Astrocyte (in vitro differentiated cells and primary cell): ENCODE measurements at regions not wholly inside any gene's neighbourhood (a gene's known extent, or its start where the extent isn't known, plus 50 kb on each side); places are given as distances from the start of the nearest gene placed in this dataset.

Experiments
- CTCF ChIP-seq: IDR thresholded peaks from 2 replicates; pipeline ENCODE4 v1.5.1; 2011; ENCODE audit warnings: low read depth, mild to moderate bottlenecking, inconsistent platforms, low read length, moderate library complexity; ENCODE audit not compliant: insufficient read depth
- EZH2 ChIP-seq: IDR thresholded peaks from 2 replicates; pipeline ENCODE4 v1.6.1; 2012; ENCODE audit warnings: mild to moderate bottlenecking, low read length, inconsistent platforms; ENCODE audit not compliant: insufficient read depth

DNA sequence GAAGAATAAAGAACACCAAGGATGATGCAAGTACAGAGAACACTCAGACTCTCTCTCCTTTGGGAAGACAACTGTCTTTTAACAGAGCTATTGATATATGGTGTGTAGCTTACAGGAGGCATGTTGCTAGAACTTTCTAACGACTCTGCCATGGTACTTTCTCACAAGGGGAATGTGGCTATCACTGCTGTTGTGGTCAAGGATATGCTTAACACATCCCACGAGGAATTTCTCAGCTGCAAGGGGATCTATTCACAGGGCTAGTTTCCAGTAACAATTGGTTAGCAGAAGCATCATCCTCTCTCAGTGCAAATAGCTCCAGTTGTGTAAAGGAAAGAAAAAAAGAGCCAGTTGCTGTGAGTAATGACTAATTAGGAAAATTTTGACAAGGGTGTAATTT is 826.0 kb downstream of the SORCS1 start:
- TF ChIP-seq CTCF (no peak), EZH2 (no peak)
